PC-3 (cell line): ENCODE measurements at regions not wholly inside any gene's neighbourhood (a gene's known extent, or its start where the extent isn't known, plus 50 kb on each side); places are given as distances from the start of the nearest gene placed in this dataset.

Experiments used
- ATAC-seq: fragments of 200-7000 bp; cut with Tn5 transposase; 2 replicates; pipeline ENCODE4 v1.9.1; 2020; ENCODE audit warnings: mild to moderate bottlenecking, moderate library complexity
- BruUV-seq: library from RNA; stranded (reverse); fragments of 400-500 nt; replicated peaks from 2 replicates; lab custom pipeline; 2021; lab: Mats Ljungman, UMichigan
- CTCF ChIA-PET: fragments of 300-600 bp; sonication (Branson Sonifier 250); formaldehyde crosslinking; loops from one replicate; lab custom pipeline; 2022; ENCODE audit warnings: antibody characterized with exemption; lab: Charles Lee
- POLR2A ChIA-PET: fragments of 300-600 bp; sonication (Branson Sonifier 250); formaldehyde crosslinking; loops from one replicate; lab custom pipeline; 2022; ENCODE audit warnings: antibody characterized with exemption; ENCODE audit not compliant: unreplicated experiment; lab: Charles Lee
- DNase-seq: peaks from one replicate; pipeline ENCODE4 v3.0.0-alpha.2; 2015
- H2AFZ ChIP-seq: fragments of 300-600 bp; sonication (generic); 2 replicates; pipeline ENCODE4 v1.6.0; 2016; ENCODE audit warnings: antibody characterized with exemption, low read length
- H3F3A ChIP-seq: fragments of 300-600 bp; sonication (generic); one replicate; pipeline ENCODE4 v1.6.0; 2017; ENCODE audit warnings: antibody characterized with exemption, low read length, control low read depth, mild to moderate bottlenecking; ENCODE audit not compliant: unreplicated experiment
- H3K27ac ChIP-seq: fragments of 300-600 bp; sonication (generic); 2 replicates; pipeline ENCODE4 v1.5.1; 2016; ENCODE audit warnings: mild to moderate bottlenecking, low read length
- H3K27me3 ChIP-seq: fragments of 300-600 bp; sonication (generic); 2 replicates; pipeline ENCODE4 v1.6.1; 2016; ENCODE audit warnings: low read length, mixed read lengths
- H3K36me3 ChIP-seq: fragments of 300-600 bp; sonication (generic); 2 replicates; pipeline ENCODE4 v1.6.1; 2016; ENCODE audit warnings: low read depth, mixed run types, low read length, mixed read lengths
- H3K4me1 ChIP-seq: fragments of 300-600 bp; sonication (generic); 2 replicates; pipeline ENCODE4 v1.5.1; 2016; ENCODE audit warnings: low read length; ENCODE audit not compliant: insufficient read depth
- H3K4me2 ChIP-seq: fragments of 300-600 bp; sonication (generic); 2 replicates; pipeline ENCODE4 v1.6.0; 2016; ENCODE audit warnings: low read length
- H3K4me3 ChIP-seq: fragments of 300-600 bp; sonication (generic); 2 replicates; pipeline ENCODE4 v1.5.1; 2016; ENCODE audit warnings: mild to moderate bottlenecking, low read length, mixed read lengths
- H3K79me2 ChIP-seq: fragments of 300-600 bp; sonication (generic); 2 replicates; pipeline ENCODE4 v1.6.1; 2017; ENCODE audit warnings: low read length, mixed read lengths
- H3K9ac ChIP-seq: fragments of 300-600 bp; sonication (generic); 2 replicates; pipeline ENCODE4 v1.6.0; 2016; ENCODE audit warnings: mild to moderate bottlenecking, low read length
- H3K9me2 ChIP-seq: fragments of 300-600 bp; sonication (generic); replicated peaks from 2 replicates; pipeline ENCODE4 v1.6.1; 2016; ENCODE audit warnings: mixed run types, low read length, mixed read lengths
- H3K9me3 ChIP-seq: fragments of 300-600 bp; sonication (generic); 2 replicates; pipeline ENCODE4 v1.6.1; 2016; ENCODE audit warnings: low read length, mixed read lengths
- H4K20me1 ChIP-seq: fragments of 300-600 bp; sonication (generic); 2 replicates; pipeline ENCODE4 v1.6.1; 2016; ENCODE audit warnings: low read length, mixed read lengths
- CTCF ChIP-seq: fragments of 300-600 bp; sonication (generic); conservative IDR thresholded peaks from 2 replicates; pipeline ENCODE4 v1.5.1; 2017; ENCODE audit warnings: antibody characterized with exemption, low read depth, mild to moderate bottlenecking, low read length
- EZH2 ChIP-seq: fragments of 300-600 bp; sonication (generic); IDR thresholded peaks from one replicate; pipeline ENCODE4 v1.6.1; 2017; ENCODE audit warnings: antibody characterized with exemption, mild to moderate bottlenecking, low read length; ENCODE audit not compliant: unreplicated experiment
- EZH2phosphoT487 ChIP-seq: fragments of 300-600 bp; sonication (generic); IDR thresholded peaks from 2 replicates; pipeline ENCODE4 v1.6.1; 2018; ENCODE audit warnings: mild to moderate bottlenecking, antibody characterized with exemption, low read length, borderline replicate concordance
- intact Hi-C: fragments of 100-400 bp; cut with micrococcal nuclease; formaldehyde crosslinking; loops from 2 replicates; pipeline ENCODE4 v1.9.0; 2023

GRCh38 chr15:97733373-97733772 lies 227.1 kb upstream of the ARRDC4 start:
- H3K79me2 ChIP-seq = no peaks in the 10 kb centered on the region
- TF ChIP-seq CTCF = no peak
- H3K9ac ChIP-seq = no peak overlapping the region
- H3K27me3 ChIP-seq = peaks cover 43% of the 10 kb centered on the region
- no peaks in the 10 kb centered on the region for H4K20me1 ChIP-seq
- no peaks in the 10 kb centered on the region for H3K4me1 ChIP-seq
- no peak overlapping the region for H3K4me2 ChIP-seq
- no peak for ATAC-seq
- no peaks in the 10 kb centered on the region for H3K36me3 ChIP-seq
- H3K9me2 ChIP-seq = no peaks in the 10 kb centered on the region
- H3K4me3 ChIP-seq = no peak overlapping the region
- H3F3A ChIP-seq = no peaks in the 10 kb centered on the region
- DNase-seq = no peak
- no peaks in the 10 kb centered on the region for H3K9me3 ChIP-seq
- ChIA-PET CTCF (no interaction called here), POLR2A (no interaction called here)
- intact Hi-C loops = no loop called here
- no TSS peak for BruUV-seq
- no peak overlapping the region for H2AFZ ChIP-seq
- H3K27ac ChIP-seq = no peak overlapping the region

DNA sequence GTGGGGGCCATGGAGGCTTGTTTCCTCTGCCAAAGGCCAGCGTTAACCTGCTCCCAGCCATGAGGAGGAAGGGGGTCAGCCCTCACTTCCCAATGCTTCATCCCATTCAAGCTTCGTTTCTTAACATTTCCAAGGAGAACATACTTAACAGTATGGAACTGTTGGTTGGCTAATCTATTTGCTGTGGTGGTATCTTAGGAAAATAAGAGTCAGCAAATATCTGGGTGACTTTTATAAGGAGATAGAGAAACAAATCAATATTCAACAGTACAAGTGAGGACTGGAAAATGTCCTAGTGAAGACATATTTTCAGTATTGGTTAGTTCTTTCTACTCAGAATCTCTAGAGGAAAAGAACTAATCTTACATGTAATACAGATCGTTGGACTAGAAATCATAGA lies 223.8 kb upstream of the ARRDC4 start:
- no peaks in the 10 kb centered on the region for H3K9me2 ChIP-seq
- DNase-seq = no peak
- no peak overlapping the region for H2AFZ ChIP-seq
- no peak for TF ChIP-seq EZH2
- no peak for TF ChIP-seq CTCF
- no peak for TF ChIP-seq EZH2phosphoT487
- H3K4me1 ChIP-seq = no peaks in the 10 kb centered on the region
- intact Hi-C loops = no loop called here
- POLR2A ChIA-PET = no interaction called here
- no peak overlapping the region for H3K9ac ChIP-seq
- H3K36me3 ChIP-seq = no peaks in the 10 kb centered on the region
- no peak overlapping the region for H3K4me2 ChIP-seq
- no peaks in the 10 kb centered on the region for H3K79me2 ChIP-seq
- no peak overlapping the region for H3K4me3 ChIP-seq
- no peaks in the 10 kb centered on the region for H3F3A ChIP-seq
- no TSS peak for BruUV-seq
- no peak overlapping the region for H3K27ac ChIP-seq
- CTCF ChIA-PET = no interaction called here
- H3K27me3 ChIP-seq = peaks cover 12% of the 10 kb centered on the region
- H4K20me1 ChIP-seq = no peaks in the 10 kb centered on the region
- no peak for ATAC-seq
- no peaks in the 10 kb centered on the region for H3K9me3 ChIP-seq

DNA sequence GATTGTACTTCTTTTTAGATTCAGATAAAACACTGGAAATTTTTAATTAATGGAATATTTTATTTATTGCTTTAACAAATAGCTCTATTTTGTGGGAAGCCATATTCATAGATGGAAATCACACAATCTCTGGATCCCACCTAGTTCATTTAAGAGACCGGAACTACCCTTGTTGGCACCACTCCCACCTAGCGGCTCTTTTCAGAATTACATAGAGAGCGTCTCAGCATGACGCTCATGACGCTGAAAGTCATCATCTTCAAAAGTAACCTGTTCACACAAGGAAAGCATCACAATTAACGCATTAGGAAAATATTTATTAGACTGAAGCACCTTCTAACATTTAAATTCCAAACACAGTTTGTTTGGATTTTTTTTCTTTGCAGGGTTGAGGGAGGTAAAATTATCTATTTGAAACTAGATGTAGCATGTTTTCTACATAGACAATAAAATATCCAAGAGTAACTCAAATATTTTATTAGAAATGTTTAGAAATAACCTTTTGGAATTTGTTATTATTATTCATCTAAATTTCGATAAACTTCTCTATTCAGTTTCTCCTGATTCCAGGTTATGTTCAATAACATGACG lies 214.9 kb upstream of the ARRDC4 start:
- Histone ChIP-seq H4K20me1 (no peaks in the 10 kb centered on the region), H3K4me3 (no peak overlapping the region), H3K9ac (no peak overlapping the region), H3K4me2 (no peak overlapping the region), H3K36me3 (no peaks in the 10 kb centered on the region), H3K79me2 (no peaks in the 10 kb centered on the region), H3K9me2 (no peaks in the 10 kb centered on the region), H3K9me3 (no peaks in the 10 kb centered on the region), H2AFZ (no peak overlapping the region), H3K27ac (no peak overlapping the region), H3F3A (no peaks in the 10 kb centered on the region), H3K27me3 (peaks cover 39% of the 10 kb centered on the region), H3K4me1 (no peaks in the 10 kb centered on the region)
- DNase-seq (peak; percentile 38), ATAC-seq (no peak)
- CTCF ChIA-PET = no interaction called here
- POLR2A ChIA-PET = no interaction called here
- intact Hi-C loops = no loop called here
- peak; percentile 58 for TF ChIP-seq CTCF
- TF ChIP-seq EZH2 = no peak
- BruUV-seq = no TSS peak
